DMS79 treated with DMSO at 0.1 percent for 48 hours (cell line): ENCODE measurements at regions not wholly inside any gene's neighbourhood (a gene's known extent, or its start where the extent isn't known, plus 50 kb on each side); places are given as distances from the start of the nearest gene placed in this dataset.

Source experiments
- DNase-seq: peaks from one replicate; lab custom pipeline; 2025; lab: John Stamatoyannopoulos, UW

DNA sequence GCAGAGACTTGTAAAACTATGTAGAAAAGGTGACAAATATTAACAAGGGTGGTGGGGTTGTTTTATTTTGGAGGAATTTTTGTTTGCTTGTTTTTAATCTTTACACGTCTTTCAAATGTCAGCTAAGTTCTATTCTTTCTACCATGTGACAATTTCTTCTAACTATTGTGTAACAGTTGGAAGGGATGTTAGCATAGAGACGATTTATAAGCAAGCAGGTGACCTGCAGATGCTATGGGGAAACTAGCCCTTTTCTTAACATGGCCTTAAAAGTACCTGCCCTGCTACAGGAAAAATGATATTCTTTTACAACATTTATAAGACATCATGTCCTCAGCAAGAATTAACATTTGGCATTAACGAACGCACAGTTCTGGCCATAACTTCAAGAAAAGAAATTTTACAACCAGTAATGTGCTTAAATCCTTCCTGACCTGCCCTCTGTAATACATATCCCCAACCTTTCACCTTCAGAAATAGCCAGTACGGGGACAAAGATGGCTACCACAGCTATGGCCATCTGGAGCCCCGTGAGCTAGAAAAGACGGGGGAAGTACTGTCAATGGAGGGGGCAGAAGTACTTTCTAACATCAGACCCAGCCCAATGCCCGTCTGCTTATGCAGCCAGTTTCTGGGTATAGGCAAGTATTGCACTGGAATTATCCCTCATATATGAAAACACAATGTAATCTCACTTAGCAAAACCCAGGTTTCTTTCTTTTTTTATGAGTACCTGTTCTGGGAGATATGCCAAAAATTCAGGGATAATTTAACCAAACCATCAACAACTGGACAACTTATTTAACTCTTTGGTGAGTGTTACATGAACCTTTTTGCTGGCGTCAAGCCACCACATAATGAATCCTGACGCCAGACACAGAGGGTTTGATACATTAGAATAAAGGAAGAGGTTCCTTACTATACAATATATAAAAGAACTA, 67.7 kb upstream of the NR2F2 start:
- DNase-seq, result no peak

DNA sequence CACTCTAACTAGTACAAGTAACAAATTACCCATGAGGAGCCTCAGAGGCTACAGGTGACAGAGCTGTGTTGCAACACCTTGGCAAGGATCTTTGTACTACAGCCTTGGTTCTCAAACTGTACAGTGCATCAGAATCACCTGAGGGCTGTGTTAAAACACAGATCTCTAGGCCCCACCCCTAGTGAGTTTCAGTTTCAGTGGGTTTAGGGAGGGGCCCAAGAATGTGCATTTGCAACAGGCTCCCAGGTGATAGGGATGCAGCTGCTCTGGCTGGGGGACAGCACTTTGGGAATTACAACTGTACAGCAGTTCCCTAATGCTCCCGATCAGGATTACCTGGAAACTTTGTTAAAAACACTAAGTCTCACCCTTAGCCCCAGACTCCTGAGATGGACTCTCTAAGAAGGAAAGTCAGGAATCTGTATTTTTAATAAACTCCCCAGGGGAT, 66.1 kb upstream of the NR2F2 start:
- no peak for DNase-seq

DNA sequence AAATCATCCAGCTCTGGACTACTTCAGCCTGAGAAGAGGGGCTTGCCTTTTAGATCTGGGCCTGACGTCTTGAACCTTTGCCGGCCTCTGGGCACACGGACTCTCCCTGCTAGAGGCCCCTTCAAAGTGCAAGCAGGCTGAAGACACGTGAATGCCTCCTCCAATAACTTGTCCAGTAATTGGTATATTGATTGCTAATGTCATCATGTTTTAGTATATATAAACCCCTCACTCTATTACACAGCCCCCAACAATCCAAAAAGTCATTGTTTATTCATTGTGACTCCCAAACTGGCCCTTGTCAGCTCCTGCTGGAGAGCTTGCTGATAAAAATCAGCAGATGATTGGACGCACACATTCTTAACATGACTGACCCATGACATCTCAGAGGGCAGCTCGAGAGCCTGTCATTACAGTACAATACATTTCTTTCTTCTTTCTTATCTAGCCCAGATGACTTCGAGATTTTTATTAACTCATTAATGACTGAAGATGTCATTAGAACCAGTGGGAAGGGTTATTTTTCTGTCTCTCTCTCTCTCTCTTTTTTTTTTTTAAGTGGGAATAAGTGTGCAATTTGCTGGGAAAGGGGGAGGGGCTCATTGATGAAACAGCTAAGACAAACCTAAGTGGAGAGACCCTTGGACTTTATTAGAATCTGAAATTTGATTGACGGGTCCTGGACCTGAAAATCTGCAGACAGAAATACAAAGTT, 65.5 kb upstream of the NR2F2 start:
- no peak for DNase-seq

DNA sequence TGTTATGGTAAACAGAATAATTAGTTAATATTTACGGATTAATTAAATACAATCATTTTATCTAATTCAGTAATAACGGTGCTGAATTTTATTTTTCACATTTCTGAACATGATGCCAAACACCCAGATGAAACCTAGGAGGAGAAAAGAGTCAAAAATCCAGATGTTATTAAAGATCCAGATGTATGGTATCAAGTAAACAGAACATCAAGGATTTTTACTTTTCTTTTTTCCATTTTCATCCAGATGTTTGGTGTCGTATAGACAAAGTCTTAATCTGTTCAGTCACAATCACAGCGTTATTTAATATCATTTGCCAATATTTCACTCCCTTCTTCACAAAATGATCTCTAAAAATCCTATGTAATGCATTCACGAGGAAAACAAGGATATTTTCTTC, 64.0 kb upstream of the NR2F2 start:
- DNase-seq, result no peak

DNA sequence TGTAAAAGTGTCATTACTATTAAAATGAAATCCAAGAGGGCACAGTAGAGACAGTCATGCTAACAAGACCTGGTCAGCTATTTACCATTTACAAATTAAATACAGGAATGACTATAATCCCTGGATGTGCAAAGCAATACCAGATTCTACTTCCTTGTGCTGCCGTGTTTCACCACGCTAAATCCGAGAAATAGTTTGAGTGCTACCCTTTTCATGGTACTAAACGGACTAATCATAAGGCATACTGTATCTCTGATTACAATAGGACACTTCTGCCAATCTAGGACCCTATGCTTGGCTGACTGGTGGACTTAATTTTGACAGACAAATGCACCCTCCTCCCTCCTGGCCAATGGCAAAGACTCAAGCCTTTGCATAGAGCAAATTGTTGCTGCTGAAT, 63.0 kb upstream of the NR2F2 start:
- DNase-seq, result no peak

DNA sequence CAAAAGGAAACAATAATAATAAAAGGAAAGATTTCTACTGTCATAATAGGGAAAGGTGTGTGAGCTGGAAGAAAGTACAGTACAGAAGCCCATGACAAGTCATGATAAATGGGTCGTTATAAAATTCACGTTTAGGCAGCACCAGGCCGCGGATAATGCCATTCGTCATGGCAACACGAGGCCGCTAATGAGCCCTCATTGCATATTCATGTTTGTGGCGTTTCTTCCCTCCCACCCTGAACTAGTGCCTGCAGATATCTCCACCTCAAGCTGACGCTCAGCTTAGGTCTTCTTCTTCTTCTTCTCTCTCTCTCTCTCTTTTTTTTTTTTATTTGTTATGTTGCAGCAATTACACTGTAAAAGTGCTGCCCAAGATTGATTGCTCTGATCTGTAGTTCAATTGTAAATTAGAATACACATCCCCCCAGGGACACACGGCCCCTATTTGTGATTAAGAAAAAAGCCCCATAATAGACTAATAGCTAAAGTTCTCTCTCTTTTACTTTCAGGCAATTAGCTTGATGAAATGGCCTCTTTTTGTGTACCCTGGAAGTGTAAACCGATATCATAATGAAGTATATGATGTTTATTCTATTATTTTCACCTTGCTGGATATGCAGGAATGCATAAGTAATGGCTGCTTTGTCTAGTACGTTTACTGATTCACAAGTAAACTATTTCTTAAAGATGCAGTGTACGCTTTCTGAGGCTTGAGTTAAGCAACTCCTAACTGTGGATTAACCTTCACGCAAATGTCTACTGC, 61.9 kb upstream of the NR2F2 start:
- DNase-seq, result no peak

DNA sequence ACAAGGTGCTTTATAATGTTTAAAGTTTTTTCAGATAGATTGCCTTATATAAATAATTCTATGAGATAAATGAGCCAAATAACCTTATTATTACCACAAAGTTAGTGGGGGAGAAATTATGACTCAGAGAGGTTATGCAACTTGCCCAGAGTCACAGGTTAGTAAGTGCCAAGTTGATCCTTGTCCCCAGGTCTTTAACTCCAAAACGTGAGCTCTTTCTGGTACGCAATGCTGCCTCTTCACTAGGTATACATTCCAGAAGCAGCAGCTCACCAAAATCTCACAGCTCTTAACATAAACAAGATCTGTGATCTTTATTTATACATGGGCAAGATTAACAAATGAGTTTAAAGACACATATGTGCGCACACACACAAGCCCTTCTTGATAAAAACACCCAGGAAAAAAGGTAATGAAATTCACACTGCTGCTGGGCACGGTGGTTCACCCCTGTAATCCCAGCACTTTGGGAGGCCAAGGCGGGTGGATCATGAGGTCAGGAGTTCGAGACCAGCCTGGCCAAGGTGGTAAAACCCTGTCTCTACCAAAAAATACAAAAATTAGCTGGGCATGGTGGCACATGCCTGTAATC, 59.8 kb upstream of the NR2F2 start:
- no peak for DNase-seq

DNA sequence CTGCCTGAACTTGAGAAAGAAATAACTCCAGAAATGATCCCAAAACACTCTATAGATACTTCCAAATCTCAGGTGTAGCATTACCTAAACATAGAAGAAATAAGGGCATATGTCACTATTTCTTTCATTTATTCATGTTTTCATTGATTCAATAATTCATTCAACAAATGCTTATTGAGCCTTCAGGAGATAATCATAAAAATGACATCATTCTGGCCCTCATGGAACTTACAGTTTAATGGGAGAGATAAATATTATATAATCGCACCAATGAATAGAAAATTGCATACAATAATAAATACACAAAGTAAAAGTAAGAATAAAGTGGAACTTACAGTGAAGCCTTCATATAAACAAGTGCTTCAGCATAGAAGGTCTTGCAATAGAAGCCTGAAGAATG, 58.1 kb upstream of the NR2F2 start:
- DNase-seq, result no peak

DNA sequence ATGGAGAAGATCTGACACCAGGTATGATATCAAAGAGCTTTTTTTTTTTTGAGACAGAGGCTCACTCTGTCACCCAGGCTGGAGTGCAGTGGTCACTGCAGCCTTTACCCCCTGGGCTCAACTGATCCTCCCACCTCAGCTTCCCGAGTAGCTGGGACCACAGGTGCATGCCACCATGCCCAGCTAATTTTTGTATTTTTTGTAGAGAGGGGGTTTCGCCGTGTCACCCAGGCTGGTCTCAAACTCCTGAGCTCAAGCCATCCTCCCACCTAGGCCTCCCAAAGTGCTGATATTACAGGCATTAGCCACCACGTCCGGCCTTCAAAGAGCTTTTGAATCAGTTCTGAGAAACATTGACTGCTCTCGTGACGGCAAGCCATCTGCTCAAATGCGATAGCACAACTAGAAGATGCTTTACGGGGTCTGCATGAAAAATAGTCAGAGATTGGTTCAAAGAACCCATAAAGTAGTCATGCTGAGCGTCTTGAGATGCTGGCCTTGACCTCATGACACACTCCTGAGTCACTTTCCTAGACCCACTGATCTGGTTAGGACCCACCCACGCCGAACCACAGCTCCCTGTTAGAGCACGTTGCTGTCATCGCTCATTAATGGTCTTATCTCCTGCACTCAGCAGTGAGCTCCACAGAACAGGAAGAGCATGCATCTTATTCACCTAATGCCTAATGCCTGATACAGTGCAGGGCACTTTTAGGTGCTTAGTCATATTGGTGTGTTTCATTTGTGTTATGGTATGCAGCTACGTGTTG, 57.0 kb upstream of the NR2F2 start:
- DNase-seq, result no peak

DNA sequence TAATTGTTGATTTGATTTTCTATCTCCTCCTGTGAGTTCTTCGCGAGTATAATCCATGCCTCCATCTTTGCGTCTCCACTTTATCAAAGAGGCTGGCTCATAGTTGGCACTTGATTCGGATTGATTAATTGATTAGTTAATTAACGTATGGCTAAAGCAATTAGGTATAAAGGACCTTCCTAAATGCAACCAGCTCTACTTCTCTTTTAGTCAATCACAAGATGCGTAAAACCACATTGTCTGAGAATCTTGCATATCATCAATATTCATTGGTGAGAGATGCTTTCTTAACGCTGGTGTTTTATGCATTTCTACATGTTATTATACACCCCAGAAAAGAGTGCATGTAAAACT, 56.4 kb upstream of the NR2F2 start:
- no peak for DNase-seq

DNA sequence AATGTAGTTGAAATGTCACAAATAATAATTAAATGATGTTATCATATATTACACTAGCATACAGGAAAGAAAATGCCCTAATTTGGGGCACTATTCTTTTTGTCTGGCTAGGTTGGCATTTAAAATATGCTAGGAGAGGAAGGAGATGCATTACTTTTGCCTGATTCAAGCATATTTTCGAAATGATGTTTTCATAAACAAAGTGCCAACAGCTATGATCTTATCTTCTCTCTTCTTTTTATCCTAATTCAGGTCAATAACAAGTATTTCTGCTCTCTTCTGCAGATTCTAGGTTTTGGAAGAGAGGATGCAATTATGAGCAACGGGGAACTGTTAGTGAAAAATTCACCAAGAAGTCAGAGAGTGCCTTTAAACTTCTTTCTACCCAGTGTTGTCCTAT, 55.8 kb upstream of the NR2F2 start:
- DNase-seq, result no peak

DNA sequence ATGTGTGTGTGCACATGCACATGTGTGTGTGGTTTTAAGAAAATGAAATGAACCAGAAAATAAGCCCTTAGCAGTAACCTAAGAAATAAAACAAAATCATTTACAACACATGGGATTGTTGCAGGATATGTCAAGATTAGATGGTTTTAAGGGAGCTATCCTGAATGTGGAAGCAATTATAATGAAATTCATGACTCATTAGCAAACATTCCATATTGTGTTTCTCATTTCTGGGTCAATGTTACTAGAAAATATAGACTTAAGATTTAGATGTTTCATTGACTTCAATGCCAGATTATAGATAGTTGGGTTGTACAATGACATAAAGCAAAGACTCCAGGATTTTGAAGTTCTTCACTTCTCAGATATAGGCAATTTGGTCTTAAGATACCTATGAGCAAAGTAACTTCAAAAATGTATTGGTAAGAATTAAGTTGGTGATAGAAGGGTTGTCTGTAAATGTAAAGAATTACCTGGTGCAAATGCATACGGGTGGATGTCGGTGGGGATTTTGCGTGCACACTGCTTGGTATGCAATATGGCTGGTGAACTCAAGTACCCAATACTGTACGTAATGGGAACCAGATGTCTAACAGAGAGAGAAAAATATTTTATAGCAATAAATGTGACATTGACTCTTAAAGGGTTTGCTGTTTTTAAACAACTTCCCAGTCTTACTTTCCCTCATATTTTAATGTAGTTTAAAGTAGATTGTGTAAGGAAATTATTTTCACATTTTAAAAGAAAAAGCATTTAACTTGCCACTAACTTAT, 53.9 kb upstream of the NR2F2 start:
- DNase-seq, result no peak
